Fibroblast of lung (primary cell): ENCODE measurements at regions not wholly inside any gene's neighbourhood (a gene's known extent, or its start where the extent isn't known, plus 50 kb on each side); places are given as distances from the start of the nearest gene placed in this dataset.

ENCODE experiments used
- DNase-seq, 2 donors: peaks; one replicate each; pipeline versions ENCODE4 v3.0.0 to v3.0.0-alpha.2; 2010; ENCODE audit warnings: low read depth in 2 of 2
- H2AFZ ChIP-seq: 2 replicates; pipeline ENCODE4 v1.5.1; 2012; ENCODE audit warnings: low read length, control low read depth, inconsistent platforms
- H3K27ac ChIP-seq: 2 replicates; pipeline ENCODE4 v1.5.1; 2011; ENCODE audit warnings: low read length, control low read depth; ENCODE audit not compliant: insufficient read depth
- H3K27me3 ChIP-seq: 2 replicates; pipeline ENCODE4 v1.5.1; 2011; ENCODE audit warnings: mild to moderate bottlenecking, low read length; ENCODE audit not compliant: control insufficient read depth, insufficient read depth
- H3K36me3 ChIP-seq: 2 replicates; pipeline ENCODE4 v1.5.1; 2011; ENCODE audit warnings: low read length; ENCODE audit not compliant: control insufficient read depth, insufficient read depth
- H3K4me1 ChIP-seq: 2 replicates; pipeline ENCODE4 v1.5.1; 2011; ENCODE audit warnings: low read length; ENCODE audit not compliant: control insufficient read depth, insufficient read depth; ENCODE audit errors: extremely low read depth
- H3K4me2 ChIP-seq: 2 replicates; pipeline ENCODE4 v1.5.1; 2011; ENCODE audit warnings: low read length, control low read depth; ENCODE audit not compliant: insufficient read depth; ENCODE audit errors: extremely low read depth
- H3K4me3 ChIP-seq, 4 experiments: fragments of 200-600 bp in 1 of 4; sonication (generic) in 1 of 4; replicated peaks in 1 of 4; 2 replicates each; pipeline ENCODE4 v1.5.1; 2011 to 2016; ENCODE audit warnings: low read length in 4 of 4, low read depth in 3 of 4, mild to moderate bottlenecking in 3 of 4, control low read depth in 2 of 4, inconsistent platforms in 1 of 4, mixed read lengths in 1 of 4; ENCODE audit not compliant: insufficient read depth in 1 of 4; ENCODE audit errors: control extremely low read depth in 1 of 4
- H3K79me2 ChIP-seq: 2 replicates; pipeline ENCODE4 v1.5.1; 2012; ENCODE audit warnings: mild to moderate bottlenecking, low read length, inconsistent platforms; ENCODE audit not compliant: control insufficient read depth, insufficient read depth
- H3K9ac ChIP-seq: 2 replicates; pipeline ENCODE4 v1.5.1; 2011; ENCODE audit warnings: mild to moderate bottlenecking, low read length, control low read depth; ENCODE audit not compliant: insufficient read depth
- H3K9me3 ChIP-seq: 2 replicates; pipeline ENCODE4 v1.5.1; 2012; ENCODE audit warnings: low read depth, low read length; ENCODE audit not compliant: control insufficient read depth, insufficient read depth
- H4K20me1 ChIP-seq: 2 replicates; pipeline ENCODE4 v1.5.1; 2011; ENCODE audit warnings: low read length; ENCODE audit not compliant: control insufficient read depth, insufficient read depth; ENCODE audit errors: extremely low read depth
- EZH2 ChIP-seq: IDR thresholded peaks from 2 replicates; pipeline ENCODE4 v1.5.1; 2012; ENCODE audit warnings: low read length, control low read depth, mild to moderate bottlenecking; ENCODE audit errors: missing control alignments
- TF ChIP-seq, protein P1 (sequence below), 2 donors: IDR thresholded peaks in 1 of 2; conservative IDR thresholded peaks in 1 of 2; 1 replicate in 1 of 2; 2 replicates in 1 of 2; pipeline ENCODE4 v1.5.1; 2011 to 2012; ENCODE audit warnings: low read length in 2 of 2, control low read depth in 1 of 2, inconsistent platforms in 1 of 2, low read depth in 1 of 2, mild to moderate bottlenecking in 1 of 2

DNA sequence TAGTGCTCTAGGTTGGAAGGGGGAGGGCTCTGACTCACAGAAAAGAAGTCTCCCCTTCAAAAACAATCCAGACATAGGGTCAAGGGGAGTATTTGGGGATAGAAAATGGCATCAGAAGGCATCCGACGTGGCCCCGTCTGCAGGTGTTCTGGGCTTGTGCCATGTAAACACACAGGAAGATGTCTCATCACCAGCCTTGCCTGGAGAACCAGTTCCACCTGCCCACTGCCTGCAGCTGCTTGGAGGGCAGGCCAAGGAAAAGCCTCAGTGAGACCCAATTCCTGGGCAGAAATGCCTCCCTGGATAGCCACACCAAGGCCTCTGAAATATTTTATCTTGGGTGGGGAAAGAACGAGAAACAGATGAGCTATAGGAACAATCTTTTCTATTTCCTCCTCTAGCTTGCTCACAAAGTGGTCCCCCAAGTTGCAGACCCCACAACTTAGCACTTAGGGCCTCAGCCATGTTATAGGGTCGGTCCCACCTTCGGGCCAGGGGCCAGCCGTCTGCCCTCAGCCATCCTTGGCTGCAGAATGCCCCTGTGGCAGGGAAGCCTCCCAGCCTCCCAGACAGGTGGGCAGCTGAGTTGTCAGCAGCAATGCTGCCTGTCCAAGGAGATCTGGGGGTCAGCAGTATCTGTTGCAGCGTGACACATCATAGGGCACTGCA, 54.3 kb upstream of the ECHDC3 start:
- DNase-seq: no peak
- no peaks in the 10 kb centered on the region for H3K9me3 ChIP-seq
- TF ChIP-seq, protein P1, sequence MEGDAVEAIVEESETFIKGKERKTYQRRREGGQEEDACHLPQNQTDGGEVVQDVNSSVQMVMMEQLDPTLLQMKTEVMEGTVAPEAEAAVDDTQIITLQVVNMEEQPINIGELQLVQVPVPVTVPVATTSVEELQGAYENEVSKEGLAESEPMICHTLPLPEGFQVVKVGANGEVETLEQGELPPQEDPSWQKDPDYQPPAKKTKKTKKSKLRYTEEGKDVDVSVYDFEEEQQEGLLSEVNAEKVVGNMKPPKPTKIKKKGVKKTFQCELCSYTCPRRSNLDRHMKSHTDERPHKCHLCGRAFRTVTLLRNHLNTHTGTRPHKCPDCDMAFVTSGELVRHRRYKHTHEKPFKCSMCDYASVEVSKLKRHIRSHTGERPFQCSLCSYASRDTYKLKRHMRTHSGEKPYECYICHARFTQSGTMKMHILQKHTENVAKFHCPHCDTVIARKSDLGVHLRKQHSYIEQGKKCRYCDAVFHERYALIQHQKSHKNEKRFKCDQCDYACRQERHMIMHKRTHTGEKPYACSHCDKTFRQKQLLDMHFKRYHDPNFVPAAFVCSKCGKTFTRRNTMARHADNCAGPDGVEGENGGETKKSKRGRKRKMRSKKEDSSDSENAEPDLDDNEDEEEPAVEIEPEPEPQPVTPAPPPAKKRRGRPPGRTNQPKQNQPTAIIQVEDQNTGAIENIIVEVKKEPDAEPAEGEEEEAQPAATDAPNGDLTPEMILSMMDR (conservative IDR thresholded peaks at IDR 0.05 in 1 of 2, IDR thresholded peaks at IDR 0.05 in 1 of 2; ENCODE audit: low read depth in 1 of 2, low read length in 2 of 2): no peak
- TF ChIP-seq EZH2: no peak
- no peaks in the 10 kb centered on the region for H4K20me1 ChIP-seq
- no peak overlapping the region for H3K4me2 ChIP-seq
- H3K36me3 ChIP-seq: no peaks in the 10 kb centered on the region
- peaks cover 5% of the 10 kb centered on the region for H3K27me3 ChIP-seq
- no peak overlapping the region for H3K9ac ChIP-seq
- H3K27ac ChIP-seq: no peak overlapping the region
- H3K4me3 ChIP-seq: no peak overlapping the region
- H3K4me1 ChIP-seq: no peaks in the 10 kb centered on the region
- no peaks in the 10 kb centered on the region for H3K79me2 ChIP-seq
- H2AFZ ChIP-seq: no peak overlapping the region

DNA sequence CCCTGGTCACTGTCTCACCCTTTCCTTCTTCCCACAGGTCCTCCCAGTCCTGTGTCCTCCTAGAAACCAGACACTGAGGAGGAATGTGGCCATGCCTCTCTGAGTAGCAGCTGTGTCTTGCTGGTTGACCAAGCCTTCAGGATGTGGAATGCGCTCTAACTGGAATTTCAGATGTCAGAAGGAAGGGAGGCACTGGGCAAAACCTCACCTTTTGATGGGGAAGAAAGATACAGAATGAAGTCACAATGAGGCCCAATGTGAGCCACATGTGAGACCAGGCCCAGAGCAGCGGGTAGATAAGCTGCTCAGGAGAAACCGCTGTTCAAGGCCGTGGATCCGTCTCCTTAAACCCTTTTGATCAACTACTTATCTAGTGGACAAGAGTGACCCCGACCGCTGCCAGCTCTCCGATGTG, 54.8 kb upstream of the ECHDC3 start:
- no peak overlapping the region for H3K27ac ChIP-seq
- DNase-seq: peak in 1 of 2 donors; percentile 51
- TF ChIP-seq, protein P1 (conservative IDR thresholded peaks at IDR 0.05 in 1 of 2, IDR thresholded peaks at IDR 0.05 in 1 of 2; ENCODE audit: low read depth in 1 of 2, low read length in 2 of 2): no peak
- TF ChIP-seq EZH2: no peak

DNA sequence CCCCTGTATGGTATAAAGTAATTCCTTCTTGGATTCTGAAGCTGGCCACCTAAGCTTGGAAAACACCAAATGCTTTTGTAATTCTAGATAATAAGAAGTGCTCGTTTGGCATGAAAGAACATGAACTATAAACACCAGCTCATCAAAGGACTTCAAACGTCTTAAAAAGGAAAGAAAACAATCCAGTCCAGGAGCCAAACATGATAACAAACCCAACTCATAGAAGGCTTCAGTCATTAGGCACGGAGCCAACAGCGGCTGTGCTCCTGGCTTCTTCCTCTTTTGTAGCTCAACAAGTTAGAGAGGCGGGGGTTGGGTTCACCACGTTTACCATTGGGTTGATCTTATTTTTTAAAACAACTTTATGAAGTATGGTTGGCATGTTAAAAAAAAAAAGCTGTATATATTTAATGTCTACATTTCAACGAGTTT, 56.4 kb upstream of the ECHDC3 start:
- Histone ChIP-seq H3K79me2 (no peaks in the 10 kb centered on the region), H3K27me3 (peaks cover 2% of the 10 kb centered on the region), H3K4me3 (peak overlapping the region in 3 of 4 experiments; percentile 2 to 53 (median 53)), H4K20me1 (no peaks in the 10 kb centered on the region), H3K9me3 (no peaks in the 10 kb centered on the region), H3K4me2 (peak overlapping the region; percentile 67), H3K27ac (no peak overlapping the region), H3K36me3 (no peaks in the 10 kb centered on the region), H3K4me1 (no peaks in the 10 kb centered on the region), H3K9ac (no peak overlapping the region), H2AFZ (no peak overlapping the region)
- TF ChIP-seq, protein P1 (conservative IDR thresholded peaks at IDR 0.05 in 1 of 2, IDR thresholded peaks at IDR 0.05 in 1 of 2; ENCODE audit: low read depth in 1 of 2, low read length in 2 of 2): no peak
- TF ChIP-seq EZH2: no peak
- DNase-seq: peak; percentile 39 to 80

More for the DNA sequence above, 54.8 kb upstream of the ECHDC3 start:
- Histone ChIP-seq H4K20me1 (no peaks in the 10 kb centered on the region), H3K4me2 (no peak overlapping the region), H3K79me2 (no peaks in the 10 kb centered on the region), H2AFZ (no peak overlapping the region), H3K9me3 (no peaks in the 10 kb centered on the region), H3K36me3 (no peaks in the 10 kb centered on the region), H3K9ac (no peak overlapping the region), H3K4me3 (no peak overlapping the region), H3K27me3 (peaks cover 5% of the 10 kb centered on the region), H3K4me1 (no peaks in the 10 kb centered on the region)
